ENCODE measurements at regions not wholly inside any gene's neighbourhood (a gene's known extent, or its start where the extent isn't known, plus 50 kb on each side); places are given as distances from the start of the nearest gene placed in this dataset.

- BruUV-seq (replicated peaks): no TSS peak
Measured at GRCh38 chr6:165010556-165011535, 298.6 kb downstream of the C6orf118 start.

More at GRCh38 chr6:165010556-165011535, 298.6 kb downstream of the C6orf118 start:
- Histone ChIP-seq H3K9me3 (ENCODE audit: low read length) (peaks cover 99% of the 10 kb centered on the region), H3K79me2 (ENCODE audit: insufficient read depth, low read length) (no peaks in the 10 kb centered on the region), H2AFZ (ENCODE audit: low read length) (no peak overlapping the region), H4K20me1 (ENCODE audit: insufficient read depth, low read length) (no peaks in the 10 kb centered on the region), H3K4me1 (ENCODE audit: insufficient read depth, low read length) (no peaks in the 10 kb centered on the region), H3K4me3 (replicated peaks in 1 of 3; ENCODE audit: insufficient read depth in 1 of 3, low read depth in 2 of 3, low read length in 3 of 3) (no peak overlapping the region), H3K4me2 (ENCODE audit: low read depth, low read length) (no peak overlapping the region), H3K27ac (ENCODE audit: extremely low read length, insufficient read depth, low read length) (no peak overlapping the region), H3K9ac (ENCODE audit: insufficient read depth, low read depth, low read length) (no peak overlapping the region), H3K27me3 (ENCODE audit: control insufficient read depth in 1 of 2, insufficient read depth in 2 of 2, low read length in 2 of 2) (no peaks in the 10 kb centered on the region), H3K36me3 (replicated peaks in 1 of 2; ENCODE audit: control insufficient read depth in 1 of 2, insufficient read depth in 2 of 2, low read length in 2 of 2) (no peaks in the 10 kb centered on the region)
- in situ Hi-C loops (cut with HindIII; ENCODE audit: extremely low pct_ligation_motif_present, low pct_unique_long_range_greater_than_20kb): no loop called here
- ATAC-seq (no peak), DNase-seq (ENCODE audit: low spot score) (no peak), FAIRE-seq (no peak)
- TF ChIP-seq TFAP4 (IDR thresholded peaks at IDR 0.05; ENCODE audit: borderline replicate concordance, low read depth): no peak
- TF ChIP-seq ZXDC (CRISPR knock-in tag; IDR thresholded peaks at IDR 0.05): no peak
- TF ChIP-seq ZSCAN5A (CRISPR knock-in tag; IDR thresholded peaks at IDR 0.05; ENCODE audit: borderline replicate concordance): no peak
- no peak for TF ChIP-seq NR2F2 (IDR thresholded peaks at IDR 0.05; ENCODE audit: borderline replicate concordance, low read depth)
- no peak for TF ChIP-seq AHR (CRISPR knock-in tag; IDR thresholded peaks at IDR 0.05)
- TF ChIP-seq ZBTB14 (CRISPR knock-in tag; IDR thresholded peaks at IDR 0.05): no peak
- TF ChIP-seq ZNF839 (CRISPR knock-in tag; IDR thresholded peaks at IDR 0.05; ENCODE audit: borderline replicate concordance): no peak
- TF ChIP-seq ZNF44 (CRISPR knock-in tag; IDR thresholded peaks at IDR 0.05): no peak
- no peak for TF ChIP-seq ZFP1 (CRISPR knock-in tag; IDR thresholded peaks at IDR 0.05)
- TF ChIP-seq RAD21 (CRISPR knock-in tag; IDR thresholded peaks at IDR 0.05): no peak
- ChIA-PET CTCF (ENCODE audit: low intra/inter-chr PET ratio, low total read pairs) (no interaction called here), POLR2A (no interaction called here)
- 4% methylated on average over 5 of the region's 5 CpGs for WGBS (ENCODE audit: low lambda C conversion rate)
- intact Hi-C loops (cut with micrococcal nuclease; ENCODE audit: unreplicated experiment): no loop called here

All from HepG2 (cell line).